Ammon's horn (tissue), 1 donor: ENCODE measurements at regions not wholly inside any gene's neighbourhood (a gene's known extent, or its start where the extent isn't known, plus 50 kb on each side); places are given as distances from the start of the nearest gene placed in this dataset.
"Not testable (repeated sequence)": the region's sequence is repeated elsewhere in the genome, so short reads cannot be mapped to it uniquely, and the experiment has no call there.

ENCODE experiments used
- DNase-seq: peaks from one replicate; pipeline ENCODE4 v3.0.0-alpha.2; 2016; ENCODE audit warnings: low spot score

DNA sequence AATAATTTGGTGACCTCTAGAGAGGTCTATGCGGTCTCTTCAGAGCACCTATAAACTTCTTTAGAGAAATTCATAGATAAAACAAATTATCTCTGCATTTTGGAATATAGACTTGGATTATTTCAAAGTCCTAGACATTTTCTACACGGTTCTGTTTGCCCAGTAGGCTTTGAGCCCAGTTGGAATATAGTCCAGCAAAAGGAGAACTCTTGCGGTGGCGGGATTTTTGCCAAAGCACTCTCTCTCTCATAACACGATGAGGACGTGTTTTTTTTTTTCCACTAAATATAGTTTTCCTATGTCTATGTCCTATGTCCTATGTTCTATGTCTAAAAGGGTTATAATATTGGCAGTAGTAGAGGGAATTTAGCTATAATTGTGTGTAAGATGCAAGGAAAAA, 164.9 kb upstream of the AGR3 start:
- no peak for DNase-seq

DNA sequence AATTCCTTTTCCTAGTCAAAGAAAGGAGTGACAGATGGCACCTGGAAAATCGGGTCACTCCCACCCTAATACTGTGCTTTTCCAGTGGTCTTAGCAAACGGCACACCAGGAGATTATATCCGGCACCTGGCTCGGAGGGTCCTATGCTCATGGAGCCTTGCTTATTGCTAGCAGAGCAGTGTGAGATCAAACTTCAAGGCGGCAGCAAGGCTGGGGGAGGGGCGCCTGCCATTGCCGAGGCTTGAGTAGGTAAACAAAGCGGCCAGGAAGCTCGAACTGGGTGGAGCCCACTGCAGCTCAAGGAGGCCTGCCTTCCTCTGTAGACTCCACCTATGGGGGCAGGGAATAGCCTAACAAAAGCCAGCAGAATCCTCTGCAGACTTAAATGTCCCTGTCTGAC, 171.4 kb upstream of the AGR3 start:
- not testable (repeated sequence) for DNase-seq

GRCh38 chr7:17054206-17054605, 172.4 kb upstream of the AGR3 start:
- no peak for DNase-seq

DNA sequence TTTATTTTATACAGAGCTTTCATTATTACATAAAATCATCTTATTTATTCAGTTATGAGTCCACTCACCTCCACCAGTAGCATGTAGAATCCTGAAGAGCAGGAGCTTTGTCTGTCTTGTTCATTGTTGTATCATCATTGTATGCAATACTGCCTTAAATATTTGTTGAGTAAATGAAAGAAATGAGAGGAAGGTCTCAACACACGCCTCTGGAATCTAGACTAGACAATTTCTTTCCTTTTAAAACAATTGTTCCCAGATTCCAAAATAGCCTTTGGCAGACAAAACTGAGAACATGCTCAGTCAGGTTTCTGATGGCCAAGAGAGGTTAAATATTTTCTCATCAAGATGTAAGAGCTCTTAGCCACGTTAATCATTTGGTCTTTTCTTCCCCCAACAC, 173.1 kb upstream of the AGR3 start:
- DNase-seq, result no peak

DNA sequence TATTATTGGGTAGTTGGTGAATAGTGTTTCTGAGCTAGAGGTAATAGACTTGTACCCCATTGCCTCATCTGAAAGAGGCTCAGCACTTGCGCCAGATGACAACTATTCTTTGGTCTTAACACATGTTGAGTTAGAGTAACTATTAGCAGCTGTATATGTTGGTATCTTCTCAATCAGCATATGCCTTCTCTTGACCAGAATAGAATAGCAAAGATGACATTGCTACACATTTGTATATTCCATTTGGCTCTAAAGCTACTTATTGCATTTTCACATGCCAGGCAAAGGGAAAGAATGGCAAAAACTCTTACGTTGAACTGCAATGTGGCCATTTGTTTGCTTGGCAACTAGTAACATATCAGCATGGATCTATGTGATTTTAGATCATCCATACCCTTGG, 173.8 kb upstream of the AGR3 start:
- no peak for DNase-seq

DNA sequence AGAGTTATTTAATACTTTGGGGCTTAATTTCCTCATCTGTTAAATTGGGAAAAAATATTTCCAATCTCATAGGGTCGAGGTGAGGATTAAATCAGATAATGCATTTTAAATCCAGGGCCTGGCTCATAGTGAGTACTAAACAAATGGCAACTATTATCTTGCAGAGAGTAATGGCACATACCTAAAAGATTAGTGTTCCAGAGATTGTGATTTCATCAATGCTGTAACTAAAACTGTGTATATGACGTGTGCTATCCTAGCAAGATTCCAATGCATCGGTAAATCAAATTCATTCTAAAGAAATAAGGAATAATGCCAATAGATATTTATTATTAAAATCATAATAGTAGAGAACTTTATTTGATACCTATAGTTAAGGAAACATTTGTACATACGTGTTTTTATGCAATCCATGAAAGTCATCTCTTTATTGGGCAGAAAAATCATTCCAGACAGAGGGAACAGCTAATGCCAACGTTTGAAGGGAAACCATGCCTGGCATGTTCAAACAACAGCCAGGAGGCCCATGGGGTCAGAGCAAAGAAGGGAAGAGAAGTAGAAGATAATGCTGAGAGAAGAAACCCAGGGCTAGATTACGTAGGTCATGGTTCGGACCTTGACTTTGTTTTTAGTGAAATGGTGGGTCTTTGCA, 174.8 kb upstream of the AGR3 start:
- DNase-seq, result no peak

GRCh38 chr7:17057143-17057509, 175.3 kb upstream of the AGR3 start:
- no peak for DNase-seq

DNA sequence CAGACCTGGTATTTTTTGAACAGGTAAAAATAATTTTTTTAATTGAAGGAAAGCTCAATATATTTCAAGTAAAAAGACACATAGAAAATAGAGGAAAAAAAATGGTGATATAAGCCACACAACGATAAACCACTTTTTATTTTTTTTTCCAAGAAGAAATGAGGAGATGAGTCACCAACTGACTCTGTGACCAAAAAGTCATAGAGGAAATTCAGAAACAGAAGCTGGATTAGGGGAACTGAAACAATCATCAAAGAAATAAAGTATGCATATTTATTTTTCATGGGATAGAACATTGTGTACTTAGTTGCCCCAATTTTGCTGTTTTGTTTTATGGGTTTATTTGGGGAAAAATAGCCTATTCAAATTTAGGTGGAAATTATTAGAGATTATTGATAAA, 176.8 kb upstream of the AGR3 start:
- DNase-seq, result no peak

- DNase-seq, result no peak
Observed at GRCh38 chr7:17060051-17060450, 178.3 kb upstream of the AGR3 start.

GRCh38 chr7:17061443-17061842, 179.7 kb upstream of the AGR3 start:
- no peak for DNase-seq

- no peak for DNase-seq
Observed at GRCh38 chr7:17062151-17063044, 180.6 kb upstream of the AGR3 start.

DNA sequence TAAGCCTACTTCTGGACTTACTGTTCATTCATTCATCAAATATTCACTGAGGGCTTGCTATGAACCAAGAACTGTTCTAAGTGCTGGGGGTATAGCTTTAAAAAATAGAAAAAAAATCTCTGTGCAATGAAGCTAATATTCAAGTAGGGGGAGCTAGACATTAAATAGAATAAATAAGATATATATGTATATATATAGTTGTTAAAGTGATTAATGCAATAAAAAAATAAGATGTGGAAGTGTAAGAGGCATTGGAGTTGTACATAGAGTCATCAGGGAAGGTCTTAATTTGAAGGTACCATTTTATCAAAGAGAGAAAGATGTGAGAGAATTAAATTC, 181.2 kb upstream of the AGR3 start:
- no peak for DNase-seq

DNA sequence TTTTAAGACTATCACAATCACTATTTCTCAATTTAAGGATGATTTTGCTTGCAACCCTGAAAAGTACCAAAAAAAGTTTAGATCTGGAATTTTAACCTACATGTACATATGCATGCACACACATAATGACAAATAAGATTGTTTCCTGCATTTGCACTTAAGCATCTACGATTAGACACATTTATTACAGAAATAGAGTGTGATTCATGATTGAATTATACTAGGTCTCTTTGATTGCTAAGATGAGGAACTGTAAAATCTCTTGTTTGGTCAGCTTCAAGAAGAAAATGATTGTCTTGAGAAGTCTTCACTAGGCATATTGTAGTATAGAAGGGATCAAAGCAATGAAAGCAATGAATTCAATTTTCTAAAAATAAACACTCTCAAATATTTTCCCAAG, 185.9 kb upstream of the AGR3 start:
- DNase-seq, result no peak

DNA sequence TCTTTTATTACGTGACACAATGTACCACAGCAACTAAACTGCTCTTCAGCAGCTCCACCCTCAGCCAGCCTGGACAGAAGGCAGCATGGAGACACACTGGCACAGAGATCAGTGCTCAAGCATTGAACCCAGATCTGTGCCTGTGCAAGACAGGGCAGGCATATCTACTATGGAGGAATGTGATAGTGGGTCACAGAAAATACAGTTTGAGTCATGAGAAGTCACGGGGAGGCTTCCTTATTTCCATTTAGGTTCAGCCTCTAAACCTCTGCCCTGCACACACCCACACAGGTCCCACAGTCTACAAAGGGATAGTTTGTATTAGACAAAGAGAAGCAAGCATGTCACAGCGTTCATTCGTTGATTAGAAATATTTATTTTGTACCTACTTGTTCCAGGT, 187.4 kb upstream of the AGR3 start:
- no peak for DNase-seq

DNA sequence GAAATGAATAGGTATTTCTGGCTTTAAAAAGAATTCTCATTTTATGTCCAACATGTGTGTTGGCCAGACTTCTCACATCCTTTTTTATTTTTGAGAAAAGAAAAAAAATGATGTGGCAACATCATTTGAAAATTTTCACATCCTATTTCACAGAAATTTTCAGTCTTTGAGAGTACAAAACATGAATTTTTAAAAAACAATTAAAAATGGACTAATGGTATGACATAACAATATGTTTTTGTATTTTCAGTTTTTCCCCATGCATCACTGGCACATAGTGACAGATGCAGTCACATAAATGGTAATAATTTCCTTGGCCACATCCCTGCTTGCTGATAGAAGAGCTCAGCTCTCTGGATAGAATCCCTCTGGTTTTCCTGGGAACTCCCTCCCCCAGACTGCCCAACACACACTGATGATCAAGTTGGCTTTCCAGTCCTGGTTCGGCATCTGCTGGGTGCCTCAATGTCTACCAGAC, 188.5 kb upstream of the AGR3 start:
- DNase-seq, result peak; percentile 13

GRCh38 chr7:17071866-17072265, 190.1 kb upstream of the AGR3 start:
- DNase-seq, result no peak

DNA sequence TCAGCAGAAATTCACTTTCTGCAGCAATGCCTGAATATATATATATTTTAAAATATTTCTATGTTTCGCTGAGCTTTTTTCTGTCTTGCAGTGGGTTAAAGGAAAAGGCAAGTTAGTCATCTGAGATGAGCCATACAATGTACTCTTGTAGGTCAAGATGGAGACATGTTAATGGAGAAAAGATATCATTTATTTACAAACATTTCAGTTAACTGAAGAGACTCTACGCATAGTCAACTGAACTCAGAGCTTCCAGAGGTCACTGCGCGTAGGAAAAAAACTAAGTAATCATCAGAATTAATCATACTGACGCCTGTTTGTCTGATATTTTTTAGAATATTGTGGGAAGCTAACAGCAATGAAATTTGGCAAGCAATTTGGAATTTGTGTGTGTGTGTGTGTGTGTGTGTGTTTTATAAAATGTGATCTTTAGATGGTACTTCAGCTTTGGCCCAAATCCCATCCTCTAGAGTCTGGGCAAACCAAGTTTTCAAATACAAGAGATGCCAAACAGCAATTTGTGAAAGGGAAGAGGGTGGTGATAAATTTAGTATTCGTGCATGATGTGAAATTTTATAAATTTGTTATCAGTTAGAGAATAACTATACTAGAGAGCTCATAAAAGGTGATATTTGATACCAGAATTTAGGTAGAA, 193.9 kb upstream of the AGR3 start:
- DNase-seq, result peak; percentile 23

GRCh38 chr7:17078298-17078697, 196.5 kb upstream of the AGR3 start:
- no peak for DNase-seq

- DNase-seq, result no peak
Observed at GRCh38 chr7:17083392-17084165, 201.8 kb upstream of the AGR3 start.

DNA sequence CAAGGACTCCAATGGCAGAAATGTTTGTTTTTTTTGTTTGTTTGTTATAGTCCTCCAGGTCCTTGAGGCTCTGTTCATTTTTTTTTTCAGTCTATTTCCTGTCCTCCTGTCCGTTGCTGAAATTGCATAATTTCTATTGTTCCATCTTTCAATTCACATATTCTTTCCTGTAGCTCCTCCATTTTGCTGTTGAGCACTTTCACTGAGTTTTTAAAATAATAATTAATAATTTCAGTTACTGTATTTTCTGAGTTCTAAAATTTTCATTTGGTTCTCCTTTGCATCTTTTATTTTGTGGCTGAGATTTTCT, 202.3 kb upstream of the AGR3 start:
- DNase-seq, result no peak

DNA sequence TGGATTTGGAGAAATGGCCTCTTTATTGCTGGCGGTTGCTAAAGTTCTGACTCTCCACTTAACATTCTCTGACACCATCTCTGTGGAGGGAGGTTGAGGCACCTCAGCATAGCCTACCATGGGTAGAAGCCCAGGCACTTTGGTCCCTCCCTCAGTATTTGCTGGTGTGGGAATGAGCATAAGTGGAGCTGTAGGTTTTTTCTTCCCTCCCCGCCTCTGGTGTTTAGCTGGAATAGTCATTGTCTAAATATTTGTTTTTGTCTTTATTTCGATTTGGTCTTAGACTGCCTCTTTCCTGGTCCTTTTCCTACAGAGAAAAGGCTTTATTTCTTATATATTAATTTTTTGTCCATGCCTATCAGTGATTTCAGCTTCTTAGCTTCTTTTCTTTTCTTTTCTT, 203.4 kb upstream of the AGR3 start:
- DNase-seq, result no peak

- DNase-seq, result no peak
Observed at GRCh38 chr7:17086403-17086802, 204.6 kb upstream of the AGR3 start.

DNA sequence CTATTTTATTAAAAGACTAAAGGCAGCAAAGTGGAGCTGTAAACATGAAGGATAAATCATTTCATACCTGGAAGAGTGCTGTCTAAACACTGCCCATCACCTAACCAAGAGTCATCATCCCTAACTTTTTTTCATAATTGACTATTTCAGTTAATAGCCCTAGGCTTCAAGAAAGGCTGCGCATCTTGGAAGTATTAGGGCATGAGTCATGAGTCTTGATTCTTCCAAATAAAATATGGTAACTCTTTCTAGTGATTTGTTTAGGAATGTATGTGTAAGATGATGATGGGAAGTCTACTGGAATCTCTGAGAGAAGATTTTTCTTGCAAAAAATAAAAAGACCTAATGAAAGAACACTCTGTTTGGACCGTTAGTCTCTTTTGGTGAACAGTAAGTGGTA, 207.7 kb upstream of the AHR start:
- DNase-seq, result no peak
